Trophoblast cell (in vitro differentiated cells and primary cell): ENCODE measurements at regions not wholly inside any gene's neighbourhood (a gene's known extent, or its start where the extent isn't known, plus 50 kb on each side); places are given as distances from the start of the nearest gene placed in this dataset.

Experiments used
- DNase-seq, 2 donors: peaks; one replicate each; pipeline ENCODE4 v3.0.0-alpha.2; 2016
- H2AFZ ChIP-seq: 2 replicates; pipeline ENCODE4 v1.6.1; 2013; ENCODE audit warnings: low read length, moderate library complexity, mild to moderate bottlenecking; ENCODE audit not compliant: insufficient read depth, poor library complexity
- H2AK5ac ChIP-seq: 2 replicates; pipeline ENCODE4 v1.6.1; 2013; ENCODE audit warnings: mild to moderate bottlenecking, low read length
- H2BK120ac ChIP-seq: 2 replicates; pipeline ENCODE4 v1.6.1; 2013; ENCODE audit warnings: low read length, mild to moderate bottlenecking, moderate library complexity; ENCODE audit not compliant: insufficient read depth, poor library complexity
- H2BK12ac ChIP-seq: 2 replicates; pipeline ENCODE4 v1.6.1; 2013; ENCODE audit warnings: mild to moderate bottlenecking, low read length, moderate library complexity
- H2BK5ac ChIP-seq: 2 replicates; pipeline ENCODE4 v1.6.1; 2013; ENCODE audit warnings: low read length, low read depth, moderate library complexity, mild to moderate bottlenecking; ENCODE audit not compliant: poor library complexity
- H3K14ac ChIP-seq: 2 replicates; pipeline ENCODE4 v1.6.1; 2013; ENCODE audit warnings: mild to moderate bottlenecking, low read length
- H3K18ac ChIP-seq: 2 replicates; pipeline ENCODE4 v1.6.1; 2013; ENCODE audit warnings: mild to moderate bottlenecking, low read length
- H3K23ac ChIP-seq: 2 replicates; pipeline ENCODE4 v1.6.1; 2013; ENCODE audit warnings: low read length
- H3K27ac ChIP-seq: 2 replicates; pipeline ENCODE4 v1.5.1; 2013; ENCODE audit warnings: low read depth, mild to moderate bottlenecking, inconsistent platforms, low read length, moderate library complexity
- H3K27me3 ChIP-seq: 2 replicates; pipeline ENCODE4 v1.6.1; 2013; ENCODE audit warnings: inconsistent platforms, mild to moderate bottlenecking, low read length, moderate library complexity; ENCODE audit not compliant: insufficient read depth
- H3K36me3 ChIP-seq, 2 experiments: 1 replicate in 1 of 2; 2 replicates in 1 of 2; pipeline ENCODE4 v1.6.1; 2013; ENCODE audit warnings: low read length in 2 of 2, mild to moderate bottlenecking in 2 of 2, moderate library complexity in 1 of 2; ENCODE audit not compliant: insufficient read depth in 2 of 2, control insufficient read depth in 1 of 2
- H3K4ac ChIP-seq: 2 replicates; pipeline ENCODE4 v1.6.1; 2013; ENCODE audit warnings: low read depth, mild to moderate bottlenecking, low read length, moderate library complexity
- H3K4me1 ChIP-seq, 2 experiments: 1 replicate in 1 of 2; 2 replicates in 1 of 2; pipeline ENCODE4 v1.6.1; 2013; ENCODE audit warnings: low read length in 2 of 2, mild to moderate bottlenecking in 2 of 2, moderate library complexity in 1 of 2; ENCODE audit not compliant: insufficient read depth in 2 of 2, control insufficient read depth in 1 of 2
- H3K4me2 ChIP-seq: 2 replicates; pipeline ENCODE4 v1.6.1; 2013; ENCODE audit warnings: inconsistent platforms, mild to moderate bottlenecking, low read length, moderate library complexity
- H3K4me3 ChIP-seq: 2 replicates; pipeline ENCODE4 v1.5.1; 2013; ENCODE audit warnings: mild to moderate bottlenecking, low read depth, low read length, inconsistent platforms
- H3K79me1 ChIP-seq: one replicate; pipeline ENCODE4 v1.6.1; 2013; ENCODE audit warnings: low read length
- H3K79me2 ChIP-seq: 2 replicates; pipeline ENCODE4 v1.6.1; 2013; ENCODE audit warnings: low read length, mild to moderate bottlenecking; ENCODE audit not compliant: control insufficient read depth, insufficient read depth, poor library complexity
- H3K9ac ChIP-seq: 2 replicates; pipeline ENCODE4 v1.6.1; 2013; ENCODE audit warnings: mild to moderate bottlenecking, low read length
- H3K9me3 ChIP-seq: 2 replicates; pipeline ENCODE4 v1.6.1; 2013; ENCODE audit warnings: low read depth, mild to moderate bottlenecking, control low read depth, inconsistent platforms, low read length; ENCODE audit not compliant: insufficient read depth
- H4K12ac ChIP-seq: 2 replicates; pipeline ENCODE4 v1.6.1; 2013; ENCODE audit warnings: low read depth, mild to moderate bottlenecking, low read length, moderate library complexity
- H4K8ac ChIP-seq: 2 replicates; pipeline ENCODE4 v1.6.1; 2013; ENCODE audit warnings: low read depth, mild to moderate bottlenecking, low read length, moderate library complexity
- H4K91ac ChIP-seq: one replicate; pipeline ENCODE4 v1.6.1; 2013; ENCODE audit warnings: low read depth, mild to moderate bottlenecking, low read length, moderate library complexity
- WGBS: extraction: QIAGEN DNeasy Blood & Tissue Kit; methylation state at CpG from one replicate; pipeline ENCODE4 v1.1.7; 2013; ENCODE audit warnings: missing lambda C conversion rate; ENCODE audit not compliant: insufficient read length, insufficient coverage; ENCODE audit errors: extremely low coverage; 5-methylcytosine and 5-hydroxymethylcytosine counted together

GRCh38 chr13:37510441-37510840, 88.1 kb downstream of the POSTN start:
- no peak for DNase-seq
- peaks cover 1% of the 10 kb centered on the region for H3K9me3 ChIP-seq

GRCh38 chr13:37505531-37505930, 93.0 kb downstream of the POSTN start:
- no peak for DNase-seq
- H3K79me1 ChIP-seq = no peaks in the 10 kb centered on the region
- no peak overlapping the region for H2AFZ ChIP-seq
- H3K9me3 ChIP-seq = peaks cover 2% of the 10 kb centered on the region
- no peak overlapping the region for H4K91ac ChIP-seq
- no peak overlapping the region for H4K12ac ChIP-seq
- H3K27ac ChIP-seq = no peak overlapping the region
- H3K4ac ChIP-seq = no peak overlapping the region
- H2BK5ac ChIP-seq = no peak overlapping the region
- no peak overlapping the region for H2BK120ac ChIP-seq
- H3K23ac ChIP-seq = no peak overlapping the region
- no peak overlapping the region for H4K8ac ChIP-seq
- no CpG with 5 or more reads among the region's 3 CpGs for WGBS
- no peak overlapping the region for H3K14ac ChIP-seq
- no peak overlapping the region for H2AK5ac ChIP-seq
- no peak overlapping the region for H3K4me2 ChIP-seq
- peaks cover 0 to 3% of the 10 kb centered on the region in 2 experiments for H3K4me1 ChIP-seq
- no peak overlapping the region for H3K18ac ChIP-seq
- H3K36me3 ChIP-seq = no peaks in the 10 kb centered on the region
- H2BK12ac ChIP-seq = no peak overlapping the region
- no peak overlapping the region for H3K9ac ChIP-seq
- H3K79me2 ChIP-seq = no peaks in the 10 kb centered on the region
- no peak overlapping the region for H3K4me3 ChIP-seq
- H3K27me3 ChIP-seq = no peaks in the 10 kb centered on the region

More at GRCh38 chr13:37510441-37510840, 88.1 kb downstream of the POSTN start:
- no peak overlapping the region for H3K4me3 ChIP-seq
- H4K91ac ChIP-seq = no peak overlapping the region
- no peaks in the 10 kb centered on the region for H3K36me3 ChIP-seq
- H3K4me2 ChIP-seq = no peak overlapping the region
- H2BK5ac ChIP-seq = no peak overlapping the region
- H2BK120ac ChIP-seq = no peak overlapping the region
- no peaks in the 10 kb centered on the region for H3K79me1 ChIP-seq
- H3K14ac ChIP-seq = no peak overlapping the region
- no peak overlapping the region for H3K23ac ChIP-seq
- WGBS = no CpG with 5 or more reads among the region's 1 CpG
- H2BK12ac ChIP-seq = no peak overlapping the region
- no peak overlapping the region for H3K18ac ChIP-seq
- no peak overlapping the region for H2AFZ ChIP-seq
- no peak overlapping the region for H4K12ac ChIP-seq
- no peak overlapping the region for H3K27ac ChIP-seq
- H3K79me2 ChIP-seq = no peaks in the 10 kb centered on the region
- H3K9ac ChIP-seq = no peak overlapping the region
- peaks cover 0 to 3% of the 10 kb centered on the region in 2 experiments for H3K4me1 ChIP-seq
- no peak overlapping the region for H4K8ac ChIP-seq
- H2AK5ac ChIP-seq = no peak overlapping the region
- no peaks in the 10 kb centered on the region for H3K27me3 ChIP-seq
- no peak overlapping the region for H3K4ac ChIP-seq

GRCh38 chr13:37504251-37504650, 94.3 kb downstream of the POSTN start:
- H3K14ac ChIP-seq = no peak overlapping the region
- no peak overlapping the region for H4K91ac ChIP-seq

GRCh38 chr13:37503287-37503686, 95.3 kb downstream of the POSTN start:
- Histone ChIP-seq H3K36me3 (no peaks in the 10 kb centered on the region), H3K23ac (no peak overlapping the region), H4K8ac (no peak overlapping the region), H2BK5ac (no peak overlapping the region), H2AK5ac (no peak overlapping the region), H3K14ac (no peak overlapping the region), H3K4me1 (peaks cover 0 to 3% of the 10 kb centered on the region in 2 experiments), H2BK12ac (no peak overlapping the region), H3K18ac (no peak overlapping the region), H3K27ac (no peak overlapping the region), H3K79me2 (no peaks in the 10 kb centered on the region), H3K4me3 (no peak overlapping the region), H3K27me3 (no peaks in the 10 kb centered on the region), H2BK120ac (no peak overlapping the region), H2AFZ (no peak overlapping the region), H3K9me3 (peaks cover 2% of the 10 kb centered on the region), H3K4ac (no peak overlapping the region), H3K9ac (no peak overlapping the region), H3K4me2 (no peak overlapping the region), H3K79me1 (no peaks in the 10 kb centered on the region), H4K12ac (no peak overlapping the region), H4K91ac (no peak overlapping the region)
- DNase-seq = no peak

More at GRCh38 chr13:37504251-37504650, 94.3 kb downstream of the POSTN start:
- H3K23ac ChIP-seq = no peak overlapping the region
- no CpG with 5 or more reads among the region's 1 CpG for WGBS
- no peak for DNase-seq
- H3K18ac ChIP-seq = no peak overlapping the region
- peaks cover 2% of the 10 kb centered on the region for H3K9me3 ChIP-seq
- H2BK5ac ChIP-seq = no peak overlapping the region
- H3K9ac ChIP-seq = no peak overlapping the region
- H3K36me3 ChIP-seq = no peaks in the 10 kb centered on the region
- H3K4me3 ChIP-seq = no peak overlapping the region
- H3K4me1 ChIP-seq = peaks cover 0 to 3% of the 10 kb centered on the region in 2 experiments
- no peak overlapping the region for H4K8ac ChIP-seq
- H3K27ac ChIP-seq = no peak overlapping the region
- H3K4ac ChIP-seq = no peak overlapping the region
- H2AK5ac ChIP-seq = no peak overlapping the region
- H3K79me1 ChIP-seq = no peaks in the 10 kb centered on the region
- no peak overlapping the region for H2BK12ac ChIP-seq
- H2AFZ ChIP-seq = no peak overlapping the region
- no peak overlapping the region for H4K12ac ChIP-seq
- H2BK120ac ChIP-seq = no peak overlapping the region
- no peak overlapping the region for H3K4me2 ChIP-seq
- no peaks in the 10 kb centered on the region for H3K27me3 ChIP-seq
- no peaks in the 10 kb centered on the region for H3K79me2 ChIP-seq
